GM13976 (cell line): ENCODE measurements at regions not wholly inside any gene's neighbourhood (a gene's known extent, or its start where the extent isn't known, plus 50 kb on each side); places are given as distances from the start of the nearest gene placed in this dataset.

Source experiments
- DNase-seq: peaks from one replicate; pipeline ENCODE4 v3.0.0; 2012; ENCODE audit warnings: low spot score
- in situ Hi-C: fragments of 300-500 bp; cut with MboI; formaldehyde crosslinking; loops from one replicate; pipeline ENCODE4 v1.12.0; 2022; ENCODE audit warnings: low sequenced_read_pairs, mixed read lengths, inconsistent platforms; ENCODE audit not compliant: unreplicated experiment
- TF ChIP-seq, protein P1 (sequence below): IDR thresholded peaks from 2 replicates; pipeline ENCODE4 v1.5.1; 2012; ENCODE audit warnings: borderline replicate concordance, mild to moderate bottlenecking; ENCODE audit not compliant: insufficient read depth; ENCODE audit errors: extremely low read depth, missing control alignments, control extremely low read depth

DNA sequence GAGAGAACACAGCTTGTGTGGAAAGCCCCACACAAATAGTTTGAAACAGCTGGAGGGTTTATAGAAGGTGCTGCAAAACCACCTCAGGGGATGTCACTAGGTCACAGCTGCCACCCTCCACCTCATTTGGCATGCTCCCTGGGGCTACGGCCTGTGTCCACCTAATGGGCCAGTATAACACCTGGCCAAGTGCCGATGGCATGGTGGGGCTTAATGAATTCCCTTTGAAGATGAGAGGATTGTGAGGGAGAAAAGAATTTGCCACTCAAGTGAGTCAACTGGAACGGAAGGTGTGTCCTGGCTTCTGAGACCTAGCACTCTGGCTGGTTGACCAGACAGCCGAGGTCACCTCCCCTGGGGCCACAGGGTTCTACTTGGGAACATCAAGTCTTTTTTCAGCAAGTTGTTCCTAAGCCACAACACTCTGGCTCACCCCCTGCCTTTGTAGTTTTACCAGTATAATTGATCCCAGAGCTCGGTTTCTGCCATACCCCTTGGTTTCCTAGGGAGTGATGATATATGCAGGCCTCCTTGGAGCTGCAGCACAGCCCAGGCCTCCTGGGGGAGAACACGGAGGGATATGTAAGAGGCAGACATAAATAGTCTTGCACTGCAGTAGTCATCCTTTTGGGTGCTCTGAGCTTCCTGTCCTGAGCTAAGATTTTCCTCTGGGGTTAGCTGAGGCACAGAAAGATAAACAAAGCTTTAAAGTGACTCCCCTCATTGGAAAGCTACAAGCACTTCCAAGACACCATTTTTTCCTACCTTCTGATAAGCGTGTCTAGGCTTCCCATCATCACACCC, 178.2 kb upstream of the LPP start:
- TF ChIP-seq, protein P1, sequence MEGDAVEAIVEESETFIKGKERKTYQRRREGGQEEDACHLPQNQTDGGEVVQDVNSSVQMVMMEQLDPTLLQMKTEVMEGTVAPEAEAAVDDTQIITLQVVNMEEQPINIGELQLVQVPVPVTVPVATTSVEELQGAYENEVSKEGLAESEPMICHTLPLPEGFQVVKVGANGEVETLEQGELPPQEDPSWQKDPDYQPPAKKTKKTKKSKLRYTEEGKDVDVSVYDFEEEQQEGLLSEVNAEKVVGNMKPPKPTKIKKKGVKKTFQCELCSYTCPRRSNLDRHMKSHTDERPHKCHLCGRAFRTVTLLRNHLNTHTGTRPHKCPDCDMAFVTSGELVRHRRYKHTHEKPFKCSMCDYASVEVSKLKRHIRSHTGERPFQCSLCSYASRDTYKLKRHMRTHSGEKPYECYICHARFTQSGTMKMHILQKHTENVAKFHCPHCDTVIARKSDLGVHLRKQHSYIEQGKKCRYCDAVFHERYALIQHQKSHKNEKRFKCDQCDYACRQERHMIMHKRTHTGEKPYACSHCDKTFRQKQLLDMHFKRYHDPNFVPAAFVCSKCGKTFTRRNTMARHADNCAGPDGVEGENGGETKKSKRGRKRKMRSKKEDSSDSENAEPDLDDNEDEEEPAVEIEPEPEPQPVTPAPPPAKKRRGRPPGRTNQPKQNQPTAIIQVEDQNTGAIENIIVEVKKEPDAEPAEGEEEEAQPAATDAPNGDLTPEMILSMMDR: no peak
- DNase-seq: no peak
- in situ Hi-C loops: no loop called here

DNA sequence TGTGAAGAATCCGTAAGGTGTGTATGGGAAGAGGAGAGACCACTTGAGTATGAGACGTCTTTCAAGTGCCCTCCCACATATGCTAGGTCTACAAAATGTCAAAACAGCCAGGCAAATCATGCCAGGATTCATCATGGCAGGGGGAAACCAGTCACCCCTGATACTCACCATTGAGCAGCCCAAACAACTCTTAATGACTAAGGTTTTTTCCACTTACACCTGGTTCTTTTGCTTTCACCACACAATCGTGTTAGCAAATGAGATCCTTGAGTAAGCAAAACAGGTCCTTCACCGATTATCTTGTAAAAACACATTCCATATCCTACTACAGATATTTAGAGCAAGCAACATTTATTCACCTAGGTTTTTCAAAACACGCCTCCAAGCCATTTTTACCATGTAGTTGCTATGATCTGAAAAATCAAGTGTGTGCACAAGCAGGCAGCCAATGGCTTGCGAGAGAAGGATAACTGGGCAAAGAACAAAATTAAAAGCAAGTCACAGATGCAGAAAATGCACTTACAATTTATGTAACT, 177.5 kb upstream of the LPP start:
- TF ChIP-seq, protein P1: no peak
- no peak for DNase-seq
- in situ Hi-C loops: no loop called here

DNA sequence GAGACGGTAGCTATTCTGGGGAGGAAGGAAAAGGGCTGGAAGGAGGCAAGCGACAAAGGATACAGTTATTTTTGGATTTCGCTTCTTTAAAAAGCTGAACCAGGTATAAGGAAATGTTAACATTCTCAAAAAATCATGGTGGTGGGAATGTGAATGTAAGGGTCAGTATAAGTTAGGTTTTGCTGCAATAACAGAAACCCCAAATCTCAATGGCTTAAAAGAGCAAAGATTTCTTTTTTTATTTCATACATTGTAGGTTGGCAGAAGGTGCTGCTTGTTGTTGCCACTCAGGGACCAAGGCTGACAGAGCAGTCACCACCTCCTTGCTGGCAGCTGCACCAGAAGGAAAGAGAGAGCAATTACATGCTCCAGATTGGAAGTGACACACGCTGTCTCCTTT, 176.3 kb upstream of the LPP start:
- TF ChIP-seq, protein P1: no peak
- in situ Hi-C loops: no loop called here
- DNase-seq: no peak

DNA sequence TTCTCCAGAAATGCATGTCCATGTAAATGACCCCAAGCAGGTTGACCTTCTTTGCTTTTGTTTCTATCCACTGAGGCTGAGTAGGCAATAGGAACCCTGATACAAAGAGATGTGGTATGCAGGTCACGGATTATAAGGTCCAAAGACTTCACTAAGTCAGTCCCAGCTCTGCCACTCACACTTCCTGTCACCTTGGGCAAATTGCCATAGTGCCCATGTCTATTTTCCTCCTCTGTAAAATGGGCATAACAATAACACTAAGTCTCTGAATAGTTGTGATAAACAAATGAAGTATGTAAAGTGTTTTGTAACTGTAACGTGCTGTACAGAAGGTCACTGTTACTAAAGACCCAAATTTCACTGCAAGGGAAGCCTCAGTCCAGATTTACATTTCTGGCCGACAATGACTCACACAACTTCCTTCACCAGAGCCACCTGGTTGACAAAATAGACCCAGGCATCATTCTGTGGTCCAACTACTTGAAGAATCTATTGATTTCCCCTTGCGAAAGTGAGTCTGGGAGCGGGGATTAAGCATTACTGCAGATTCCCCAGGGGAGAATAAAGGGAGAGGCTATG, 175.4 kb upstream of the LPP start:
- TF ChIP-seq, protein P1: no peak
- no peak for DNase-seq
- in situ Hi-C loops: no loop called here

DNA sequence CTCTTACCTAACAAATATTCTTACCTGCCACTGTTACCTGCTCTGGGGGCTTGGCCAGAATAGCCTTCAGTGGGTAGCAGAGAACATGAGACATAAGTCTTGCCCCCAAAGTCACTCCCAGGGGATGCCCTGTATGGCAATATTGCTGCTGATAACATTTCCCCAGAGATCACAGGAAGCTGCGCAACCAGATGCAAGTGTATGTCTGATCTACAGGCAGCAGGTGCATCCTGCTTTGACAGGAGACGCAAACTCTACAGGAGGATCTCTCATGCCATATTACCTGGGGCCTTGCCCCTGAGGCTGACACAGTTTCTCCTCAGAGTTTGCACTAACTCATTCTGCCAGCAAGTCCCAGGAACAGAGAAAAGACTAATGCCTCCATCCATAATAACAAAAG, 174.4 kb upstream of the LPP start:
- TF ChIP-seq, protein P1: no peak
- in situ Hi-C loops: no loop called here
- no peak for DNase-seq

DNA sequence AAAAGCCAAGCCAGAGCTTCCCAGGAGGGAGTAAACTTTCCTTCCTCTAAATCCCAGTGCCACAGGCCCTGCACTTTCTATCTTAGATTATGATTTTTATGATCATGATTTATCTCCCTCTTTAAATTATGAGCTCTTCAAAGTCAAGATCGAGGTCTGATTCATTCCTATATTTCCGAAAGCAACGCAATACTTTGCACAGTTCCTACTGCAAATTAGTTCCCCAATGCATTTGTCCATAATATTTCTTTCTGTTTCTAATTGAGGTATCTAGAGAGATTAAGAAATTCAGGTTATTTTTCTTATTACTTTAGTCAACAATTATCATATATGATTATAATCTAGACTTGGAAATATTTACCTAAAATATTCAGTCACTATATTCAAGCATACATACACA, 173.1 kb upstream of the LPP start:
- in situ Hi-C loops: no loop called here
- DNase-seq: no peak
- TF ChIP-seq, protein P1: no peak

DNA sequence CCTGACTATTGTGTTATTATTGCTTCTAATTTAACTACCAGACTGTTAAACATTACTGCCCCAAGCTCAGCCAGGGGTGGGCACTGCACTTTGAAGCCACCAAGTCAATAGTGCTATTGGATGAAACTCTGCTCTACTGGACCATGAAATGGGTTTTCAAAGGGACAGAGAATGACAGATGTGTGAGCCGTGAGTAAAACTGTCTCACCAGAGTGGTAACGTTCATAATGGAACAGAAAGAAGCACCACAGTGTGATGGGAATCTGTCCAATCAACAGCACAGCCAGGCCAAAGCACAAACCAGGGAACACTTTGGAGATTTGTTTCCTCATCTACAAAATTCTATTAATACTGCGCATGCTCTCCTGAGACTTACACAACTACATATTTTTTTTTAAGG, 171.8 kb upstream of the LPP start:
- in situ Hi-C loops: no loop called here
- no peak for DNase-seq
- TF ChIP-seq, protein P1: no peak
